ENCODE measurements at regions not wholly inside any gene's neighbourhood (a gene's known extent, or its start where the extent isn't known, plus 50 kb on each side); places are given as distances from the start of the nearest gene placed in this dataset.
"Not testable (repeated sequence)": the region's sequence is repeated elsewhere in the genome, so short reads cannot be mapped to it uniquely, and the experiment has no call there.

DNA sequence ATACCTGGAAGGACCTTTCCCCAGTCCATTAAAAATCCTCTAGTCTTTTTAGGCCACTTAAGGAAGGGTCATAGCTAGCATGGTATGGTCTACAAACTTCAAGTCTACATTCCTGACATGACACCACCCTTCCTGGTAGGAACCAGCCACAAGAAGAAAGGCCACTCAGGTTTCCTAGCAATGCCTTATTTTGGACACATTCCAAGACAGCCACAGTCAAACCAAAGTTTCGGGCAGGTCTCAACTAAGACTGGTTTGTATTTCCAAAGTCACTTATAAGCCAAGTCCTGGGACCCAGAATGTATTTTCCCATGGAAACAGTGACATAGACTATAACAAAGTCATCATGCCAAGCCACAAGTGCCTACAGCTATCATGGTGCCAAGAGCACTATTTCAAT lies 50.6 kb upstream of the SLC44A3 start:
- Histone ChIP-seq H3K9ac (ENCODE audit: low read depth, low read length) (no peak overlapping the region), H3K9me3 (replicated peaks; ENCODE audit: low read length) (no peaks in the 10 kb centered on the region), H3K4me3 (ENCODE audit: low read length) (no peak overlapping the region), H3K27me3 (ENCODE audit: control insufficient read depth, insufficient read depth, low read length) (peaks cover 10% of the 10 kb centered on the region), H3K36me3 (ENCODE audit: insufficient read depth, low read length) (no peaks in the 10 kb centered on the region), H3K4me1 (ENCODE audit: control insufficient read depth, insufficient read depth, low read length) (peaks cover 8% of the 10 kb centered on the region), H3K4me2 (ENCODE audit: low read length) (no peak overlapping the region)

DNA sequence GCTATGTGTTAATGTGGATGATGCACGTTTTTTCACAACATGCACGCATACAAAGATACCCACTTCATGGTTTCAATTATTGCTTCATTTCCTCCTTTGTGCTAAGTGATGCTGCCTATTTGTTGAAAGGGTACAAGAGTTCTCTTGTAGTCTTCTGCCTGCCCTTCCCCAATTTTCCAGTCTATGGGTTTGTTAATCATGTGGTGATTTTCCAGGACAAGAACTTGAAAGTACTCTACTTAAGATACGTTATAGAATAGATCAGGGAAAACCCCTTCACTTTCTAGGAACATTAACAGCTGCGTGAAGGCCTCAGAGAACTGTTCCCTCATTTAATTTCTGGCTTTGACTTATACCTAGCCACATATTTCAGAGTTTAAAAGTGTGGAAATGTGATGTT lies 52.1 kb upstream of the SLC44A3 start:
- Histone ChIP-seq H3K4me3 (ENCODE audit: low read length) (no peak overlapping the region), H3K4me1 (ENCODE audit: control insufficient read depth, insufficient read depth, low read length) (no peaks in the 10 kb centered on the region), H3K36me3 (ENCODE audit: insufficient read depth, low read length) (no peaks in the 10 kb centered on the region), H3K9ac (ENCODE audit: low read depth, low read length) (no peak overlapping the region), H3K9me3 (replicated peaks; ENCODE audit: low read length) (no peaks in the 10 kb centered on the region), H3K27me3 (ENCODE audit: control insufficient read depth, insufficient read depth, low read length) (peaks cover 5% of the 10 kb centered on the region), H3K4me2 (ENCODE audit: low read length) (no peak overlapping the region)

DNA sequence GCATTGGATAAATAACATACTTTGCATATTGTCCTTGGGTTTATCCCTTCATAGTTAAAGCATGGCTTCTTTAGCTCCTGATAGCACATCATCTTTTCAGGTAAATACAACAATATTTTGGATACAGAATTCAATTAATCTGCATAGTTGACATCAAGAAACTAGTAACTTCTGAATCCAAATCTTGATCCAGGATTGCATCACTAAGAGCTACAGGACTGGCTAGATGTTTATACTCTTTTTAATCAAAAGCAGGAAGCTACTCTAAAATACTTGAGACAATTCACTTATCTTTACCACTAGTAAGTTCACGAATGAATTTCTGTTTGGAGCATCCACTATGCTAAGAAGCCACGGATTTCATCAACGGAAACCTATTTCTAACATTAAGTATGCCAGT lies 54.2 kb upstream of the SLC44A3 start:
- H3K36me3 ChIP-seq (ENCODE audit: insufficient read depth, low read length): no peaks in the 10 kb centered on the region
- no peaks in the 10 kb centered on the region for H3K9me3 ChIP-seq (replicated peaks; ENCODE audit: low read length)
- no peak overlapping the region for H3K4me2 ChIP-seq (ENCODE audit: low read length)
- H3K9ac ChIP-seq (ENCODE audit: low read depth, low read length): no peak overlapping the region
- no peak overlapping the region for H3K4me3 ChIP-seq (ENCODE audit: low read length)
- no peaks in the 10 kb centered on the region for H3K4me1 ChIP-seq (ENCODE audit: control insufficient read depth, insufficient read depth, low read length)
- H3K27me3 ChIP-seq (ENCODE audit: control insufficient read depth, insufficient read depth, low read length): peaks cover 3% of the 10 kb centered on the region

DNA sequence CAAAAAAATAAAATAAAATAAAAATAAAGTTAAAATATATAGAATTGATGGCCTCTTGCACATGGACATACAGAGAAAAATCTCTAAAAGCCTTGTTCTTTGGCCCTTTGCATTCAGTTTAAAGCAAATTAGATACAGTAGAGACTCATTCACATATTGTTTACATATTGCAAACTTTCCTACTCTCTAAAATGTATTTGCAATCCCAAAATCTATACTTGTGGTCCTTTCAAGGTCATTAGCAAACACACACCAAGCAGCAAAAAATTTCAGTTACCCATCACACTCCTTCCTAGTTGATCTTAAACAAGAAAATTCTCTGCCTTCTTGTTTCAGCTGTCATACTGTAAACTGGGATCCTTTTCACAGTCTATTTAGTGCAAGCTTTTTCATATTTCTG lies 61.0 kb upstream of the SLC44A3 start:
- Histone ChIP-seq H3K4me2 (ENCODE audit: low read length) (no peak overlapping the region), H3K9ac (ENCODE audit: low read depth, low read length) (no peak overlapping the region), H3K4me3 (ENCODE audit: low read length) (no peak overlapping the region), H3K4me1 (ENCODE audit: control insufficient read depth, insufficient read depth, low read length) (peaks cover 17% of the 10 kb centered on the region), H3K27me3 (ENCODE audit: control insufficient read depth, insufficient read depth, low read length) (no peaks in the 10 kb centered on the region), H3K9me3 (replicated peaks; ENCODE audit: low read length) (no peaks in the 10 kb centered on the region), H3K36me3 (ENCODE audit: insufficient read depth, low read length) (no peaks in the 10 kb centered on the region)

DNA sequence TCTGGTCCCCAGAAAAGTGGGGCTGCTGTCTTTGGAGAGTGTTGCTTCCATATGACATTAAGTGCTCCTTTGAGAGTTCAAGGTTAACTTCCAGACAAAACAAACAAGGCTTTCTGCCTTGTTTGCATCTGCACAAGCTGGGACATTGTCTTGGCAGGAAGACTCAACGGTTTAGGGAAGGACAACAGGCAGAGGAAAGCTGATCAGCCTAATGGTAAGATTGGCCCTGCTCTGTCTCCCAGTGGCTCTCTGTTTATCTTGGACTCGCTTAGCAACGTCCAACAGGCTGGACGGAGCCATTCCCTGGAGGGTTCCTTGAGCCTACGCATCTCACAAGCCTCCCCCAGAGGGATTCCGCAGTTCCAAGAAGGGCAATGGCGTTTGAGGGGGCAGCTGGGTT lies 62.2 kb upstream of the SLC44A3 start:
- Histone ChIP-seq H3K4me3 (ENCODE audit: low read length) (no peak overlapping the region), H3K4me2 (ENCODE audit: low read length) (no peak overlapping the region), H3K4me1 (ENCODE audit: control insufficient read depth, insufficient read depth, low read length) (peaks cover 25% of the 10 kb centered on the region), H3K9me3 (replicated peaks; ENCODE audit: low read length) (no peaks in the 10 kb centered on the region), H3K27me3 (ENCODE audit: control insufficient read depth, insufficient read depth, low read length) (no peaks in the 10 kb centered on the region), H3K36me3 (ENCODE audit: insufficient read depth, low read length) (no peaks in the 10 kb centered on the region), H3K9ac (ENCODE audit: low read depth, low read length) (no peak overlapping the region)

DNA sequence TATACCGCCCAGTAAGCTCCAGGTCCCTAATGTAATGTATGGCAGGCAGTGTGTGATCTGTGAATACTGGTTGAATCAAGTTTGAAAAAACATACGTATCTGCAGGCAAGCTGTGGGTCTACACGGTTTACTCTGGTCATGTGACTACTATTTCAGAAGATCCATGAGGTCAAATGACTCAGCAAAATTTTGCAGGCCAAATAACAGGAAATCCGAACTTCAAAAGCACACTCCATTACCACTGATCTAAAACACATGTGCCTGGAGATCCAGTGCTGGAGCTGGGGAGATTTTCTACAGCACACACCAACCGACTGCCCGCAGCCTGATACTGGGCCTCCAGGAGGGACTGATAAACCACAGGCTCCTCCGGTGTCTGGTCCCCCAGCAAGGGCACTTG lies 64.5 kb upstream of the SLC44A3 start:
- Histone ChIP-seq H3K4me3 (ENCODE audit: low read length) (no peak overlapping the region), H3K9me3 (replicated peaks; ENCODE audit: low read length) (no peaks in the 10 kb centered on the region), H3K4me1 (ENCODE audit: control insufficient read depth, insufficient read depth, low read length) (peaks cover 25% of the 10 kb centered on the region), H3K36me3 (ENCODE audit: insufficient read depth, low read length) (no peaks in the 10 kb centered on the region), H3K4me2 (ENCODE audit: low read length) (no peak overlapping the region), H3K27me3 (ENCODE audit: control insufficient read depth, insufficient read depth, low read length) (no peaks in the 10 kb centered on the region), H3K9ac (ENCODE audit: low read depth, low read length) (no peak overlapping the region)

DNA sequence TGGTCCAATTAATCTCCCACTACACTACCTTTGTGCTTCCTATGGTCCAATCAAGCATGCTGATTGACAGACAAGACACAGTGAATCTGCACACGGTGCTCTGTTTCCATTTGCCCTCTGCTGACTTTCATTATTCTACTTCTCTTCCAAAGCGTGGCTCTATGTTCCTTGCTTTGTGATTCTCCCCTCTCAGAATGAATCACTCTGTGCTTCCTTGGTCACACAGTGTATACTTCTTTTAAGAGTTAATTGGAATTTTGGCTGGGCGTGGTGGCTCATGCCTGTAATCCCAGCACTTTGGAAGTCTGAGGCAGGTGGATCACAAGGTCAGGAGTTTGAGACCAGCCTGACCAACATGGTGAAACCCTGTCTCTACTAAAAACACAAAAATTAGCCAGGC lies 65.1 kb upstream of the SLC44A3 start:
- H3K4me1 ChIP-seq (ENCODE audit: control insufficient read depth, insufficient read depth, low read length): peaks cover 25% of the 10 kb centered on the region
- H3K4me3 ChIP-seq (ENCODE audit: low read length); H3K27me3 ChIP-seq (ENCODE audit: control insufficient read depth, insufficient read depth, low read length): not testable (repeated sequence)

DNA sequence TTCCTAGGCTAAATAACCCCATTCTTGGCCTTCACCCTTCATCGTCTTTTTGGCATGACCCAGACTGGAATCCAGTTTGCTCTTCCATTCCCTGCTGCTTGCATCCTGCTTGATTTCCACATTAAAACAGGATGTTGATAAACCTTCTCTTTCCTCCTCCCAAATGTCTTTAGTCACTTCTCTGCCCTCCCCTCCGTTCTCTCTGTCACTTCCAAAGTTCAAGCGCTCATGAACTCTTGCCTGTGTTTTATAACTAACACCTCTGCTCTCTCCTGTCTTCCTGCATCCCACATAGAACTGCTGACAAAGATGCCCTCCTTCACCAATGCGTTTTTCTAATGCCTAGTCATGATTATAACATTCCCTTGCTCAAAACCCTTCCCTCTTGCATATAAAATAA lies 65.6 kb upstream of the SLC44A3 start:
- no peaks in the 10 kb centered on the region for H3K27me3 ChIP-seq (ENCODE audit: control insufficient read depth, insufficient read depth, low read length)
- H3K36me3 ChIP-seq (ENCODE audit: insufficient read depth, low read length): no peaks in the 10 kb centered on the region
- H3K4me1 ChIP-seq (ENCODE audit: control insufficient read depth, insufficient read depth, low read length): peaks cover 25% of the 10 kb centered on the region
- no peak overlapping the region for H3K4me3 ChIP-seq (ENCODE audit: low read length)
- no peak overlapping the region for H3K4me2 ChIP-seq (ENCODE audit: low read length)
- H3K9me3 ChIP-seq (replicated peaks; ENCODE audit: low read length): no peaks in the 10 kb centered on the region
- no peak overlapping the region for H3K9ac ChIP-seq (ENCODE audit: low read depth, low read length)

More for the DNA sequence above, 65.1 kb upstream of the SLC44A3 start:
- not testable (repeated sequence) for H3K36me3 ChIP-seq (ENCODE audit: insufficient read depth, low read length); H3K9me3 ChIP-seq (replicated peaks; ENCODE audit: low read length); H3K4me2 ChIP-seq (ENCODE audit: low read length); H3K9ac ChIP-seq (ENCODE audit: low read depth, low read length)

DNA sequence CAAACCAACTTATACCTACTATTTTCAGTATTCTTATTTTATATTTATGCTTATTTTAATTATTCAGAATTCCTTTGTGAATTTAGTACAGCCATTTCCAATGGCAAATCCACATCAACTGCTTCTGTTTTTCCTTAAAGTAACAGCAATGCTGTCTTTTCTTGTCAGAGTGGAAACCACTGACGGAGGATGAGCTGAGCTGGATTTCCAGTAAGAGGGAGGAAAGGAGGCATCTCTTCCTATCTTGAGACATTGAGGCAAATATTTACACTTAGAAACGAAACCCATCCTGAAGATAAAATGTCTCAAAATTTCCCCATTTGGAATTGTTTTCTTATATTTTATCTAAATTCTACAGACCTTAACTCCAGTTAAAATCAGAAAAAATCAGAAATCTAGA lies 66.1 kb upstream of the SLC44A3 start:
- H3K4me2 ChIP-seq (ENCODE audit: low read length): no peak overlapping the region
- no peak overlapping the region for H3K4me3 ChIP-seq (ENCODE audit: low read length)
- H3K36me3 ChIP-seq (ENCODE audit: insufficient read depth, low read length): no peaks in the 10 kb centered on the region
- H3K9ac ChIP-seq (ENCODE audit: low read depth, low read length): no peak overlapping the region
- H3K4me1 ChIP-seq (ENCODE audit: control insufficient read depth, insufficient read depth, low read length): peaks cover 25% of the 10 kb centered on the region
- no peaks in the 10 kb centered on the region for H3K27me3 ChIP-seq (ENCODE audit: control insufficient read depth, insufficient read depth, low read length)
- no peaks in the 10 kb centered on the region for H3K9me3 ChIP-seq (replicated peaks; ENCODE audit: low read length)

DNA sequence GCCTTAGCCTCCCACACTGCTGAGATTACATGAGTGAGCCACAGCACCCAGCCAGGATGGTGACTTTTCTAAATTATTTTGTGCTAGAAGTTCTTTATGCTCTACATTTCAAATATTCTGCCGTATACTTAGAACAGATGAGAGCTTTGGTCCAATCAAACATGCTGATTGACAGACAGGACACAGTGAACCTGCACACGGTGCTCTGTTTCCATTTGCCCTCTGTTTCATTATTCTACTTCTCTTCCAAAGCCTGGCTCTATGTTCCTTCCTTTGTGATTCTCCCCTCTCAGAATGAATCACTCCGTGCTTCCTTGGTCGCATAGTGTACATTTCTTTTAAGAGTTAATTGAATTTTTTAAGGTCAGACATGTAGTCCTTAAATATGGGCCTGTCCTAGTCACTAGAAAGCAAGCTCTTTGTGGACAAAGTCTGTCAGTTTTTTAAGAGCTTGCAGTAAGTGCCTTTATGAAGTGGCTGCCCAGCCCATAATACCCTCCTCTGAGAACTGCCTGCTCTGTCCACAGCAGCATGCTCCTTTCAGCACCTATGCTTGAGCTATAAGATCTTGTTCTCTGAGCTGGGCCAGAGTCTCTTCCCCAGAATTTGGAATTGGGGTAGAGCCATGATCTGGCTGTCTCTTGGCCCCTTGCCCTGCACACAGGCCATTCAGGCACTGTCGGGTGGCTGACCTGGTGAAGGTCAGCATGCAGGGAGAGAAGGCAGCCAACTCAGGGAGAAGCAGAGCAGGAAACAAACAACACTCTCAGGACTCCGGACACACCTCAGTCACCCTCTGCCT lies 66.8 kb upstream of the SLC44A3 start:
- Histone ChIP-seq H3K4me2 (ENCODE audit: low read length) (no peak overlapping the region), H3K9ac (ENCODE audit: low read depth, low read length) (no peak overlapping the region), H3K4me3 (ENCODE audit: low read length) (no peak overlapping the region), H3K27me3 (ENCODE audit: control insufficient read depth, insufficient read depth, low read length) (no peaks in the 10 kb centered on the region), H3K9me3 (replicated peaks; ENCODE audit: low read length) (no peaks in the 10 kb centered on the region), H3K36me3 (ENCODE audit: insufficient read depth, low read length) (no peaks in the 10 kb centered on the region), H3K4me1 (ENCODE audit: control insufficient read depth, insufficient read depth, low read length) (peaks cover 25% of the 10 kb centered on the region)

DNA sequence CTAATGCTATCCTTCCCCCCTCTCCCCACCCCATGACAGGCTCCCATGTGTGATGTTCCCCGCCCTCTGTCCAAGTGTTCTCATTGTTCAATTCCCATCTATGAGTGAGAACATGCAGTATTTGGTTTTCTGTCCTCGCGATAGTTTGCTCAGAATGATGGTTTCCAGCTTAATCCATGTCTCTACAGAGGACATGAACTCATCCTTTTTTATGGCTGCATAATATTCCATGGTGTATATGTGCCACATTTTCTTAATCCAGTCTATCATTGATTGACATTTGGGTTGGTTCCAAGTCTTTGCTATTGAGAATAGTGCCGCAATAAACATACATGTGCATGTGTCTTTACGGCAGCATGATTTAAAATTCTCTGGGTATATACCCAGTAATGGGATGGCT lies 68.7 kb upstream of the SLC44A3 start:
- H3K36me3 ChIP-seq (ENCODE audit: insufficient read depth, low read length); H3K9ac ChIP-seq (ENCODE audit: low read depth, low read length); H3K27me3 ChIP-seq (ENCODE audit: control insufficient read depth, insufficient read depth, low read length); H3K4me2 ChIP-seq (ENCODE audit: low read length); H3K4me3 ChIP-seq (ENCODE audit: low read length); H3K9me3 ChIP-seq (replicated peaks; ENCODE audit: low read length): not testable (repeated sequence)
- peaks cover 18% of the 10 kb centered on the region for H3K4me1 ChIP-seq (ENCODE audit: control insufficient read depth, insufficient read depth, low read length)
